OCI-LY1 (cell line): ENCODE measurements at regions not wholly inside any gene's neighbourhood (a gene's known extent, or its start where the extent isn't known, plus 50 kb on each side); places are given as distances from the start of the nearest gene placed in this dataset.

Experiments used
- H2AFZ ChIP-seq: fragments of 200-600 bp; sonication (generic), shearing (Covaris generic); 2 replicates; pipeline ENCODE4 v1.6.0; 2014; ENCODE audit warnings: antibody characterized with exemption, mild to moderate bottlenecking, low read length
- H3F3A ChIP-seq: fragments of 200-600 bp; sonication (generic), shearing (Covaris generic); 2 replicates; pipeline ENCODE4 v1.6.0; 2014; ENCODE audit warnings: mild to moderate bottlenecking, antibody characterized with exemption, low read length, moderate library complexity; ENCODE audit not compliant: insufficient read depth
- H3K27ac ChIP-seq: fragments of 200-600 bp; sonication (generic); 2 replicates; pipeline ENCODE4 v1.5.1; 2014; ENCODE audit warnings: low read length, mixed run types, mild to moderate bottlenecking, low read depth; ENCODE audit not compliant: poor library complexity, severe bottlenecking
- H3K27me3 ChIP-seq: fragments of 200-600 bp; sonication (generic); 2 replicates; pipeline ENCODE4 v1.6.0; 2014; ENCODE audit warnings: antibody characterized with exemption, mild to moderate bottlenecking, low read length, moderate library complexity; ENCODE audit not compliant: insufficient read depth
- H3K36me3 ChIP-seq: fragments of 200-600 bp; sonication (generic); 2 replicates; pipeline ENCODE4 v1.6.1; 2014; ENCODE audit warnings: mild to moderate bottlenecking, antibody characterized with exemption, low read length, moderate library complexity, mixed read lengths; ENCODE audit not compliant: insufficient read depth
- H3K4me1 ChIP-seq: fragments of 200-600 bp; sonication (generic); 2 replicates; pipeline ENCODE4 v1.5.1; 2014; ENCODE audit warnings: mild to moderate bottlenecking, low read length, moderate library complexity; ENCODE audit not compliant: insufficient read depth, severe bottlenecking
- H3K4me2 ChIP-seq: fragments of 200-600 bp; sonication (generic), shearing (Covaris generic); 2 replicates; pipeline ENCODE4 v1.6.1; 2014; ENCODE audit warnings: low read length
- H3K4me3 ChIP-seq: fragments of 200-600 bp; sonication (generic); 2 replicates; pipeline ENCODE4 v1.5.1; 2014; ENCODE audit warnings: low read length, low read depth, mild to moderate bottlenecking, mixed read lengths; ENCODE audit not compliant: poor library complexity, severe bottlenecking
- H3K79me2 ChIP-seq: fragments of 200-600 bp; shearing (Covaris generic); 2 replicates; pipeline ENCODE4 v1.6.1; 2016; ENCODE audit warnings: mixed run types, low read length, mixed read lengths; ENCODE audit not compliant: insufficient read depth
- H3K9ac ChIP-seq: fragments of 200-600 bp; sonication (generic), shearing (Covaris generic); 2 replicates; pipeline ENCODE4 v1.6.1; 2014; ENCODE audit warnings: mild to moderate bottlenecking, low read length, mixed read lengths
- H3K9me2 ChIP-seq: fragments of 200-600 bp; sonication (generic), shearing (Covaris generic); 2 replicates; pipeline ENCODE4 v1.6.1; 2014; ENCODE audit warnings: low read depth, mild to moderate bottlenecking, low read length, mixed read lengths
- H3K9me3 ChIP-seq: fragments of 200-600 bp; shearing (Covaris generic); 2 replicates; pipeline ENCODE4 v1.6.1; 2014; ENCODE audit warnings: low read length, mixed read lengths
- H4K20me1 ChIP-seq: fragments of 200-600 bp; sonication (generic), shearing (Covaris generic); 2 replicates; pipeline ENCODE4 v1.6.0; 2016; ENCODE audit warnings: mild to moderate bottlenecking, low read length; ENCODE audit not compliant: insufficient read depth
- EZH2 ChIP-seq: fragments of 200-600 bp; sonication (generic), shearing (Covaris generic); IDR thresholded peaks from 2 replicates; pipeline ENCODE4 v1.8.0; 2017; ENCODE audit warnings: borderline replicate concordance, mixed run types, mild to moderate bottlenecking, antibody characterized with exemption, low read length, moderate library complexity, mixed read lengths
- TF ChIP-seq, protein P1 (sequence below): fragments of 200-600 bp; sonication (generic), shearing (Covaris generic); IDR thresholded peaks from 2 replicates; pipeline ENCODE4 v1.5.1; 2017; ENCODE audit warnings: mild to moderate bottlenecking, antibody characterized with exemption, low read length, moderate library complexity, mixed read lengths

DNA sequence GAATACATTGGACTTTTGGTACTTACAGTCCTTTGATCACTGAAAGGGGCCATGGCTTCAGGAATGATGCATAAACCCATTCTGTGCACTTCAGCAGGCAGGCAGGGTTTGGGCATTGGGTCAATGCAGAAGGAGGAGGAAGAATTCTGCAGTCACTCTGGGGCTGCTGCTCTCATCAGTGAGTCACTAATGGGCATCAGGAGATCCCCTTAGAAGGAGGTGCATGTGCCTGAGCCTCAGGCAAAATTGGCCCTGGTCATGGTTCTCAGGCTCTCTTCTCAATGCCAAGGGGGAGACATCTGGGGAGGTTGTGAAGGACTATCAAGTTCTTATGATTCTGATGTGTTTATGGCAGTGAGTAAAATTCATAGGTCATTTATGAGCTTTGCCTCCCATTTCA is 52.0 kb upstream of the TNP1 start:
- TF ChIP-seq, protein P1, sequence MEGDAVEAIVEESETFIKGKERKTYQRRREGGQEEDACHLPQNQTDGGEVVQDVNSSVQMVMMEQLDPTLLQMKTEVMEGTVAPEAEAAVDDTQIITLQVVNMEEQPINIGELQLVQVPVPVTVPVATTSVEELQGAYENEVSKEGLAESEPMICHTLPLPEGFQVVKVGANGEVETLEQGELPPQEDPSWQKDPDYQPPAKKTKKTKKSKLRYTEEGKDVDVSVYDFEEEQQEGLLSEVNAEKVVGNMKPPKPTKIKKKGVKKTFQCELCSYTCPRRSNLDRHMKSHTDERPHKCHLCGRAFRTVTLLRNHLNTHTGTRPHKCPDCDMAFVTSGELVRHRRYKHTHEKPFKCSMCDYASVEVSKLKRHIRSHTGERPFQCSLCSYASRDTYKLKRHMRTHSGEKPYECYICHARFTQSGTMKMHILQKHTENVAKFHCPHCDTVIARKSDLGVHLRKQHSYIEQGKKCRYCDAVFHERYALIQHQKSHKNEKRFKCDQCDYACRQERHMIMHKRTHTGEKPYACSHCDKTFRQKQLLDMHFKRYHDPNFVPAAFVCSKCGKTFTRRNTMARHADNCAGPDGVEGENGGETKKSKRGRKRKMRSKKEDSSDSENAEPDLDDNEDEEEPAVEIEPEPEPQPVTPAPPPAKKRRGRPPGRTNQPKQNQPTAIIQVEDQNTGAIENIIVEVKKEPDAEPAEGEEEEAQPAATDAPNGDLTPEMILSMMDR = no peak
- no peak for TF ChIP-seq EZH2
- no peaks in the 10 kb centered on the region for H3K79me2 ChIP-seq
- no peaks in the 10 kb centered on the region for H4K20me1 ChIP-seq

DNA sequence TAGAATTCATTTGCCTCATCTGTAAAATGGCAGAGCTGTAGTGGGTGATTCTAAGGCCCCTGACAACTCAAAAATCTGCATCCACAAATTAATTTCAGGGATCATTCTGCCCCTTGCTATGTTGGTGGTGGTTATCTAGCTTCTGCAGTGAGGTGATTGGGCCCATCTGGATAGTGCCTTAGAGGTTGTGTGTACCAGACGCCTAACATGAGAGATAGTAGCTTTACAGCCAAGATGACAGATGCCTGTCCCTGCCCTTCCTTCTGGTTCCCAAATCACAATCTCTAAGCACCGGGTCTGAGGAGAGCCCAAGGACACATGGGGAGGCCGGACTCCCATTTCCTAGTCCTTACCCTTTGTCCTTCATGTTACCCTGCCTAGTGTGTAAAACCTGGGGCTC is 51.1 kb upstream of the TNP1 start:
- H3K9me2 ChIP-seq = no peaks in the 10 kb centered on the region
- H3K4me2 ChIP-seq = no peak overlapping the region
- H3K9ac ChIP-seq = no peak overlapping the region
- H3K4me3 ChIP-seq = no peak overlapping the region
- H4K20me1 ChIP-seq = no peaks in the 10 kb centered on the region
- H3K27ac ChIP-seq = no peak overlapping the region
- no peaks in the 10 kb centered on the region for H3K36me3 ChIP-seq
- TF ChIP-seq EZH2 = no peak
- TF ChIP-seq, protein P1 = no peak
- no peaks in the 10 kb centered on the region for H3F3A ChIP-seq
- no peaks in the 10 kb centered on the region for H3K9me3 ChIP-seq
- H3K27me3 ChIP-seq = no peaks in the 10 kb centered on the region
- H2AFZ ChIP-seq = no peak overlapping the region
- no peaks in the 10 kb centered on the region for H3K79me2 ChIP-seq
- no peaks in the 10 kb centered on the region for H3K4me1 ChIP-seq

More for the DNA sequence above, 52.0 kb upstream of the TNP1 start:
- H3K27me3 ChIP-seq = no peaks in the 10 kb centered on the region
- H3K4me2 ChIP-seq = no peak overlapping the region
- H3K9ac ChIP-seq = no peak overlapping the region
- no peaks in the 10 kb centered on the region for H3K9me2 ChIP-seq
- H3K4me1 ChIP-seq = no peaks in the 10 kb centered on the region
- H3K36me3 ChIP-seq = no peaks in the 10 kb centered on the region
- no peaks in the 10 kb centered on the region for H3F3A ChIP-seq
- H3K9me3 ChIP-seq = no peaks in the 10 kb centered on the region
- no peak overlapping the region for H3K27ac ChIP-seq
- H3K4me3 ChIP-seq = no peak overlapping the region
- no peak overlapping the region for H2AFZ ChIP-seq

DNA sequence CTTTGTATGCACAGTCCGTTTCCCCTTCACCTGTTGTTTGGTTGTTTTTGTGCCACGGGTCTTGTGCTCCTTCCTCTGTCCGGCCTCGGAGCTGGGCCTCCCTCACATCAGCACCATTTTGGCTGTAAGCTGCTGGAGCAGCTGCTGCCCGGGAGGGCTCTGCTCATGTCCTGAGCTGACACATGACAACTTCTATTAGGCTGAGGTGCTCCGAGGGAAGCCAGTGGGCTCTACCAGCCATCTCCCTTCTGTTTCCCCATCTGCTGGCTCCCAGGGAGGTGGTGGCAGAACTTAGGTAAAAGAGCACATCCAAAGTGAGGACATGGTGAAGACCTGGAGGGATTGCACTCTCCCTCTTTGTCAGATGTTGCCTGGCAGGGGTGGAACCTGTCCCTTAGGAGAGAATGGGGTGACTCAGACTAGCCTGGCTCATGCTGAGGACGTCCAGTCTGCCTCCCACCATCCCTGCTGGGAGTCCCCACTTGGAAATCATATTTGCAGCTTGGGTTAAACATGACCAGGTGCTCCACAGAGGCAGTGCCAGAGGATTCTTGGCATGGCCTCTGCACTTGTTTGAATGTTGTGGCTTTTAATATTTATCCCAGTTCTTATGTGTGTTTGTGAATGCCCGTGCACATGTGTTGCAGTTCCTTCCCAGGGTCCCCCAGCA is 49.8 kb upstream of the TNP1 start:
- no peak overlapping the region for H3K9ac ChIP-seq
- no peak overlapping the region for H3K4me2 ChIP-seq
- no peak overlapping the region for H2AFZ ChIP-seq
- H3K36me3 ChIP-seq = no peaks in the 10 kb centered on the region
- TF ChIP-seq, protein P1 = no peak
- no peak for TF ChIP-seq EZH2
- H3K79me2 ChIP-seq = no peaks in the 10 kb centered on the region
- H3K9me2 ChIP-seq = no peaks in the 10 kb centered on the region
- no peaks in the 10 kb centered on the region for H3F3A ChIP-seq
- H4K20me1 ChIP-seq = no peaks in the 10 kb centered on the region
- H3K27me3 ChIP-seq = no peaks in the 10 kb centered on the region
- no peaks in the 10 kb centered on the region for H3K9me3 ChIP-seq
- H3K4me1 ChIP-seq = no peaks in the 10 kb centered on the region
- no peak overlapping the region for H3K4me3 ChIP-seq
- no peak overlapping the region for H3K27ac ChIP-seq
